Caco-2 (cell line): ENCODE measurements at regions not wholly inside any gene's neighbourhood (a gene's known extent, or its start where the extent isn't known, plus 50 kb on each side); places are given as distances from the start of the nearest gene placed in this dataset.

Experiments used
- BruUV-seq: library from RNA; stranded (reverse); fragments of 400-500 nt; replicated peaks from 2 replicates; lab custom pipeline; 2021; lab: Mats Ljungman, UMichigan
- CTCF ChIA-PET: fragments of 300-600 bp; sonication (Branson Sonifier 250); formaldehyde crosslinking; loops from one replicate; lab custom pipeline; 2022; ENCODE audit warnings: antibody characterized with exemption; lab: Charles Lee
- POLR2A ChIA-PET: fragments of 300-600 bp; sonication (Branson Sonifier 250); formaldehyde crosslinking; loops from one replicate; lab custom pipeline; 2022; ENCODE audit warnings: antibody characterized with exemption; lab: Charles Lee
- DNase-seq, 2 experiments: peaks; one replicate each; pipeline versions ENCODE4 v3.0.0 to v3.0.0-alpha.2; 2020 to 2022
- H3K27me3 ChIP-seq: replicated peaks from 2 replicates; pipeline ENCODE4 v1.6.0; 2011; ENCODE audit warnings: low read length; ENCODE audit not compliant: control insufficient read depth, insufficient read depth
- H3K36me3 ChIP-seq: 2 replicates; pipeline ENCODE4 v1.5.1; 2011; ENCODE audit warnings: low read length; ENCODE audit not compliant: control insufficient read depth, insufficient read depth
- H3K4me1 ChIP-seq: fragments of 250-450 bp; sonication (Bioruptor Pico); 2 replicates; pipeline ENCODE4 v1.5.1; 2020; ENCODE audit warnings: mild to moderate bottlenecking
- H3K4me3 ChIP-seq: 2 replicates; pipeline ENCODE4 v1.5.1; 2011; ENCODE audit warnings: low read depth, mild to moderate bottlenecking, control low read depth, low read length
- H3K9me3 ChIP-seq: fragments of 250-450 bp; sonication (Bioruptor Pico); 2 replicates; pipeline ENCODE4 v1.5.1; 2020; ENCODE audit warnings: mild to moderate bottlenecking, moderate library complexity
- H3K27ac Mint-ChIP-seq: one replicate; pipeline ENCODE4 v1.8.0; 2022; ENCODE audit warnings: mixed read lengths; ENCODE audit not compliant: unreplicated experiment
- H3K27me3 Mint-ChIP-seq: one replicate; pipeline ENCODE4 v1.8.0; 2022; ENCODE audit warnings: mixed read lengths; ENCODE audit not compliant: insufficient read depth, unreplicated experiment
- H3K36me3 Mint-ChIP-seq: one replicate; pipeline ENCODE4 v1.8.0; 2022; ENCODE audit warnings: mild to moderate bottlenecking, mixed read lengths; ENCODE audit not compliant: insufficient read depth, unreplicated experiment
- H3K4me1 Mint-ChIP-seq: one replicate; pipeline ENCODE4 v1.8.0; 2022; ENCODE audit warnings: low read depth, mixed read lengths; ENCODE audit not compliant: unreplicated experiment
- H3K4me3 Mint-ChIP-seq: one replicate; pipeline ENCODE4 v1.8.0; 2022; ENCODE audit warnings: mild to moderate bottlenecking, moderate library complexity, mixed read lengths; ENCODE audit not compliant: unreplicated experiment
- H3K9me3 Mint-ChIP-seq: one replicate; pipeline ENCODE4 v1.8.0; 2022; ENCODE audit warnings: mixed read lengths; ENCODE audit not compliant: unreplicated experiment
- intact Hi-C: fragments of 100-400 bp; cut with micrococcal nuclease; formaldehyde crosslinking; loops from one replicate; pipeline ENCODE4 v1.10.0; 2022; ENCODE audit not compliant: unreplicated experiment
- TF ChIP-seq, protein P1 (sequence below), 2 experiments: fragments of 200-600 bp in 1 of 2; IDR thresholded peaks; 1 replicate in 1 of 2; 2 replicates in 1 of 2; pipeline versions ENCODE4 v1.5.1 to v1.8.0; 2011 to 2022; ENCODE audit warnings: antibody characterized with exemption in 1 of 2, control low read depth in 1 of 2, inconsistent platforms in 1 of 2, low read depth in 1 of 2, low read length in 1 of 2, mild to moderate bottlenecking in 1 of 2, moderate library complexity in 1 of 2; ENCODE audit not compliant: insufficient read depth in 1 of 2, severe bottlenecking in 1 of 2, unreplicated experiment in 1 of 2

DNA sequence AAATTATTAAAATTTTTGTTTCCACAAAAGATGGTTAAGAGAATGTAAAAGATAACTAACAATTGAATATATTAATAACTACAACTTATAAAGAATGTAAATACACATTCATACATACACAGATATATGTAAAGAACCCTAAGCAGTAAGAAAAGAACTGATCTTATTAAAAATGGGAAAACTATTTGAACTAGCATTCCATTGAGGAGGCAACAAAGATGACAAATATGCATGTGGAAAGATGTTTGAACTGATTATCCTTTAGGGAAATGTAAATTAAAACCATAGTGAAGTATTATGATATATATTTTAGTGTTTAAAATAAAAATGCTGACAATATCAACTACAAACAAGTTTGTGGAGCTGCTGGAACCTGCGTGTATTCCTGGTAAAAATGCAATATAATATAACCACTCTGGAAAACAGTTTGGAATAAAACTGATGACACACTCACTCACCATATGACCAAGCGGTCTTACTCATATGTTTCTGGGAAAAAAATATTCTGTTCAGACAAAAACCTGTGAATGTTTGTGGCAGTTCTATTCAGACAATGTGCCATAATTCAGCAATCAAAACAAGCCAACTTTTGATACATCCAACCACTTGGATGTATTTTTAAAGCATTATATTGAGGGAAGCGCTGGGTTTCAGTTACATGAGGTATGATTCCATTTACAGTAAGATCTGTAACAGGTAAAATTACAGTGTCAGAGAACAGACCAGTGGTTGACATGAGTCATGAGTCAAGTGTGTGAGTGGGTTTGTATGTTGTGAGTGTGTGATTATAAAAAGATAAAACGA, 694.4 kb upstream of the SLITRK5 start:
- Histone ChIP-seq H3K4me3 (no peak overlapping the region), H3K9me3 (no peaks in the 10 kb centered on the region), H3K27me3 (no peaks in the 10 kb centered on the region), H3K36me3 (no peaks in the 10 kb centered on the region), H3K4me1 (no peaks in the 10 kb centered on the region)
- TF ChIP-seq, protein P1, sequence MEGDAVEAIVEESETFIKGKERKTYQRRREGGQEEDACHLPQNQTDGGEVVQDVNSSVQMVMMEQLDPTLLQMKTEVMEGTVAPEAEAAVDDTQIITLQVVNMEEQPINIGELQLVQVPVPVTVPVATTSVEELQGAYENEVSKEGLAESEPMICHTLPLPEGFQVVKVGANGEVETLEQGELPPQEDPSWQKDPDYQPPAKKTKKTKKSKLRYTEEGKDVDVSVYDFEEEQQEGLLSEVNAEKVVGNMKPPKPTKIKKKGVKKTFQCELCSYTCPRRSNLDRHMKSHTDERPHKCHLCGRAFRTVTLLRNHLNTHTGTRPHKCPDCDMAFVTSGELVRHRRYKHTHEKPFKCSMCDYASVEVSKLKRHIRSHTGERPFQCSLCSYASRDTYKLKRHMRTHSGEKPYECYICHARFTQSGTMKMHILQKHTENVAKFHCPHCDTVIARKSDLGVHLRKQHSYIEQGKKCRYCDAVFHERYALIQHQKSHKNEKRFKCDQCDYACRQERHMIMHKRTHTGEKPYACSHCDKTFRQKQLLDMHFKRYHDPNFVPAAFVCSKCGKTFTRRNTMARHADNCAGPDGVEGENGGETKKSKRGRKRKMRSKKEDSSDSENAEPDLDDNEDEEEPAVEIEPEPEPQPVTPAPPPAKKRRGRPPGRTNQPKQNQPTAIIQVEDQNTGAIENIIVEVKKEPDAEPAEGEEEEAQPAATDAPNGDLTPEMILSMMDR (IDR thresholded peaks at IDR 0.05; ENCODE audit: insufficient read depth in 1 of 2, low read depth in 1 of 2, low read length in 1 of 2, severe bottlenecking in 1 of 2, unreplicated experiment in 1 of 2) = no peak
- Mint-ChIP-seq H3K9me3 (no peaks in the 10 kb centered on the region), H3K36me3 (no peaks in the 10 kb centered on the region), H3K27me3 (no peaks in the 10 kb centered on the region), H3K4me1 (no peaks in the 10 kb centered on the region), H3K4me3 (no peak overlapping the region), H3K27ac (no peak overlapping the region)
- no TSS peak for BruUV-seq
- DNase-seq = no peak
- intact Hi-C loops = no loop called here
- POLR2A ChIA-PET = no interaction called here
- CTCF ChIA-PET = interaction anchor here (0.6 kb wide), 1 partner anchor 19 kb away, joined by 5 read pairs; no protein-coding TSS in a partner anchor

DNA sequence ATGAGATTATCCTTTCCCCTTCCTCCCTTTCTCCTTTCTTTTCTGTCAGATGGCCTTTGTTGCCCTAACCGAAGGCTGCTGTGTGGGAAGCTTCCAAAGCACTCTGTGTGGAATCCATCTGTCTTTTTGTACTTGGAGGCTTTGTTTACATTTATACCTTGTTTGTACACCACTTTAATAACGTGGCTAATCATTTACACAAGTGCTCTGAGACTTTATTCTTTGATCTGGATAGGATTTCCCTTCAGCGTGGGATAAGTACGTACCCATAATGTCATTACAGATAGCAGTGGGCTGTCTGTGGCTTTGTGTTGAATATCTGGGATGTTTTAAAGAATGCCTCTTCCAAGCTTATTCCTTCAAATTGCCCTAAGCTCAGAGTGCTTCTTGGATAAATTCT, 684.7 kb upstream of the SLITRK5 start:
- H3K4me3 Mint-ChIP-seq = no peak overlapping the region
- Histone ChIP-seq H3K9me3 (no peaks in the 10 kb centered on the region), H3K4me3 (no peak overlapping the region), H3K27me3 (no peaks in the 10 kb centered on the region), H3K4me1 (no peaks in the 10 kb centered on the region), H3K36me3 (no peaks in the 10 kb centered on the region)
- ChIA-PET CTCF (no interaction called here), POLR2A (no interaction called here)
- TF ChIP-seq, protein P1 (IDR thresholded peaks at IDR 0.05; ENCODE audit: insufficient read depth in 1 of 2, low read depth in 1 of 2, low read length in 1 of 2, severe bottlenecking in 1 of 2, unreplicated experiment in 1 of 2) = no peak
- H3K4me1 Mint-ChIP-seq = no peaks in the 10 kb centered on the region
- intact Hi-C loops = no loop called here
- no peaks in the 10 kb centered on the region for H3K9me3 Mint-ChIP-seq
- no TSS peak for BruUV-seq
- H3K36me3 Mint-ChIP-seq = no peaks in the 10 kb centered on the region
- DNase-seq = no peak
- H3K27me3 Mint-ChIP-seq = peaks cover 3% of the 10 kb centered on the region
- no peak overlapping the region for H3K27ac Mint-ChIP-seq

DNA sequence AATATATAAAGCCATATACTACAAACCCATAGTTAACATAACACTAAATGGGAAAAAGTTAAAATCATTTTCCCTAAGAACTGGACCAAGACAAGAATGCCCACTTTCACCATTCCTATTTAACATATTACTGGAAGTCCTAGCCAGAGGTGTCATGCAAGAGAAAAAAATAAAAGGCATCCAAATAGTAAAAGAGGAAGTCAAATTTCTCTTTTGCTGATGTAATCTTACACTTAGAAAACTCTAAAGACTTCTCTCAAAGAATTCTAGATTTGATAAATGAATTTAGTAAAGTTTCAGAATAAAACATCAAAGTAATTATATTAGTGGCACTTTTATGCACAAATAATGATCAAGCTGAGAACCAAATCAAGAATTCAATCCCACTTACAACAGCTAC, 678.9 kb upstream of the SLITRK5 start:
- DNase-seq = no peak
- intact Hi-C loops = no loop called here
- Histone ChIP-seq H3K36me3 (no peaks in the 10 kb centered on the region), H3K4me3 (no peak overlapping the region), H3K4me1 (no peaks in the 10 kb centered on the region), H3K27me3 (no peaks in the 10 kb centered on the region), H3K9me3 (no peaks in the 10 kb centered on the region)
- no peak overlapping the region for H3K4me3 Mint-ChIP-seq
- POLR2A ChIA-PET = no interaction called here
- H3K27ac Mint-ChIP-seq = no peak overlapping the region
- H3K36me3 Mint-ChIP-seq = no peaks in the 10 kb centered on the region
- peaks cover 10% of the 10 kb centered on the region for H3K9me3 Mint-ChIP-seq
- TF ChIP-seq, protein P1 (IDR thresholded peaks at IDR 0.05; ENCODE audit: insufficient read depth in 1 of 2, low read depth in 1 of 2, low read length in 1 of 2, severe bottlenecking in 1 of 2, unreplicated experiment in 1 of 2) = no peak
- no TSS peak for BruUV-seq
- CTCF ChIA-PET = no interaction called here
- H3K4me1 Mint-ChIP-seq = no peaks in the 10 kb centered on the region
- H3K27me3 Mint-ChIP-seq = no peaks in the 10 kb centered on the region
